GM21576 (cell line): ENCODE measurements at regions not wholly inside any gene's neighbourhood (a gene's known extent, or its start where the extent isn't known, plus 50 kb on each side); places are given as distances from the start of the nearest gene placed in this dataset.

Experiments
- ATAC-seq: cut with Tn5 transposase; IDR thresholded peaks from one replicate; pipeline ENCODE4 v1.9.1; 2021; ENCODE audit warnings: mild to moderate bottlenecking, moderate library complexity; ENCODE audit not compliant: unreplicated experiment

GRCh38 chr17:77266891-77267341 is 126.1 kb downstream of the SEC14L1 start:
- ATAC-seq = no peak

GRCh38 chr17:77269696-77270681 is 129.2 kb downstream of the SEC14L1 start:
- ATAC-seq = no peak

- no peak for ATAC-seq
These were observed 130.6 kb downstream of the SEC14L1 start for GRCh38 chr17:77271411-77271810.

- no peak for ATAC-seq
These were observed 132.8 kb downstream of the SEC14L1 start for GRCh38 chr17:77273397-77274085.

GRCh38 chr17:77274096-77274845 is 133.5 kb downstream of the SEC14L1 start:
- no peak for ATAC-seq

GRCh38 chr17:77279448-77280303 is 138.9 kb downstream of the SEC14L1 start:
- no peak for ATAC-seq

- ATAC-seq = peak; percentile 26
These were observed 139.7 kb downstream of the SEC14L1 start for GRCh38 chr17:77280304-77281121.

- ATAC-seq = peak; percentile 57
These were observed 140.5 kb downstream of the SEC14L1 start for GRCh38 chr17:77281122-77281903.

GRCh38 chr17:77281904-77282367 is 141.2 kb downstream of the SEC14L1 start:
- ATAC-seq = peak; percentile 18

GRCh38 chr17:77282524-77283515 is 142.1 kb downstream of the SEC14L1 start:
- no peak for ATAC-seq

- ATAC-seq = no peak
These were observed 143.4 kb downstream of the SEC14L1 start for GRCh38 chr17:77284023-77284617.

GRCh38 chr17:77285594-77286390 is 145.0 kb downstream of the SEC14L1 start:
- no peak for ATAC-seq

GRCh38 chr17:77286391-77286640 is 145.5 kb downstream of the SEC14L1 start:
- no peak for ATAC-seq

- no peak for ATAC-seq
These were observed 146.1 kb downstream of the SEC14L1 start for GRCh38 chr17:77286641-77287431.

GRCh38 chr17:77287432-77288068 is 146.8 kb downstream of the SEC14L1 start:
- no peak for ATAC-seq
